ENCODE measurements at regions not wholly inside any gene's neighbourhood (a gene's known extent, or its start where the extent isn't known, plus 50 kb on each side); places are given as distances from the start of the nearest gene placed in this dataset.

DNA sequence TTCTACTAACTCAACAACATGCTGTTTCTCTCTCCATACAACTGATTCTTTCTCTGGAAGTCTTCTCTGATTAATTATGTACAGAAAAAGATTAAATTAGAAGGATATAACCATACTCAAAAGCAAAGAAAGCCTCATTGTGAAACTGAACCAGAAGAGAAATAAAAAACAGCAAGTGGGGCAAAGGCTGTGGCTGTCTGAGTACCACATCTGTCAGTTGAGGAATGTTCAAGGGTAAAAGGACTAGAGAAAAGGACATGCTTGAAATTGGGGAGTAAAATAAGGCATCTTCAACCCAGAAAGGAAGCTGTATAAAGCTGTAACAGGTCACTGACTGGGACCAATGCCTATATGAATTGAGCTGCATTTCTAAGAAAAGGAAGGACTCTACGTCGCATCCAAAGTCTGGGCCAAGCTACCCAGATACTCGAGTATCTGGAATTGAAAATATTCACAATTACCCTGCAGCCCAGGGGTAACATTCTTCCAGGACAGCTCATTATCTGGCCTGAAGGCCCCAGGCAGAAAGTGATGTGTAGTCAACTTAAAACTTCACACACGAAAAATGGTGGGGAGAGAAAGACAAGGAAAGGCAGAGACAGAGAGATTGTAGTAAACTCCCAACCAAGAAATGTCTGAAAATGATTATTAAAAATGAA is 356.0 kb upstream of the GALNT5 start:
- no peaks in the 10 kb centered on the region for H3K4me1 ChIP-seq (ENCODE audit: control insufficient read depth in 5 of 5, insufficient read depth in 5 of 5, low read length in 5 of 5)
- 77 to 88% methylated on average over 4 of the region's 4 CpGs for WGBS, 2 donors
- H3K4me3 ChIP-seq: no peak overlapping the region
- H3K27me3 ChIP-seq (ENCODE audit: control insufficient read depth in 3 of 3, insufficient read depth in 3 of 3, low read length in 2 of 3): no peaks in the 10 kb centered on the region
- H3K9ac ChIP-seq (ENCODE audit: insufficient read depth in 1 of 2, low read length in 2 of 2): no peak overlapping the region
- H3K9me3 ChIP-seq (ENCODE audit: control insufficient read depth in 4 of 4, insufficient read depth in 3 of 4, low read length in 3 of 4): no peaks in the 10 kb centered on the region
- TF ChIP-seq, protein P1, sequence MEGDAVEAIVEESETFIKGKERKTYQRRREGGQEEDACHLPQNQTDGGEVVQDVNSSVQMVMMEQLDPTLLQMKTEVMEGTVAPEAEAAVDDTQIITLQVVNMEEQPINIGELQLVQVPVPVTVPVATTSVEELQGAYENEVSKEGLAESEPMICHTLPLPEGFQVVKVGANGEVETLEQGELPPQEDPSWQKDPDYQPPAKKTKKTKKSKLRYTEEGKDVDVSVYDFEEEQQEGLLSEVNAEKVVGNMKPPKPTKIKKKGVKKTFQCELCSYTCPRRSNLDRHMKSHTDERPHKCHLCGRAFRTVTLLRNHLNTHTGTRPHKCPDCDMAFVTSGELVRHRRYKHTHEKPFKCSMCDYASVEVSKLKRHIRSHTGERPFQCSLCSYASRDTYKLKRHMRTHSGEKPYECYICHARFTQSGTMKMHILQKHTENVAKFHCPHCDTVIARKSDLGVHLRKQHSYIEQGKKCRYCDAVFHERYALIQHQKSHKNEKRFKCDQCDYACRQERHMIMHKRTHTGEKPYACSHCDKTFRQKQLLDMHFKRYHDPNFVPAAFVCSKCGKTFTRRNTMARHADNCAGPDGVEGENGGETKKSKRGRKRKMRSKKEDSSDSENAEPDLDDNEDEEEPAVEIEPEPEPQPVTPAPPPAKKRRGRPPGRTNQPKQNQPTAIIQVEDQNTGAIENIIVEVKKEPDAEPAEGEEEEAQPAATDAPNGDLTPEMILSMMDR (IDR thresholded peaks at IDR 0.05; ENCODE audit: control extremely low read depth, extremely low read depth): no peak
- ATAC-seq (ENCODE audit: insufficient read depth, low FRiP score) (no peak), DNase-seq (no peak)
- H3K27ac ChIP-seq (ENCODE audit: low read depth in 1 of 2, low read length in 1 of 2): no peak overlapping the region
- no peaks in the 10 kb centered on the region for H3K36me3 ChIP-seq (ENCODE audit: control insufficient read depth in 4 of 4, insufficient read depth in 4 of 4, low read length in 4 of 4)

DNA sequence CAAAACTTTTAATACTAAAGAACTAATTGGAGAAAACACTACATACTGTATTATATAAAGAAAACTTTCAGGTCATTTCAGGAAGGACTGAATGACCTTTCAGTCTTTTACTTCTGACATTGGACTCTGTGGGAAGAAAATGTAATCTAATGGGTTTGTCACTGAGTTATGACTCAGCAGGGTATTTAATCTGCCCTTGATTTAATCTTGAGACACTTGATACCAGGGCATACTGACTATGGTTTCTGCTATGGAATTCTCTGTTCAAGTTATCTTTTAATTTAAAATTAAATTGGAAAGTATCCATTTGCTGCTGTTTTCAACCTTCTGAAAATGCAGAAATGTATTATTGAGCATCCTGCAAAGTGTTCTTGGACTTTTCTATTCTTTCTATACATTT is 354.2 kb upstream of the GALNT5 start:
- Histone ChIP-seq H3K27me3 (ENCODE audit: control insufficient read depth in 3 of 3, insufficient read depth in 3 of 3, low read length in 2 of 3) (no peaks in the 10 kb centered on the region), H3K4me3 (no peak overlapping the region), H3K9ac (ENCODE audit: insufficient read depth in 1 of 2, low read length in 2 of 2) (no peak overlapping the region), H3K4me1 (ENCODE audit: control insufficient read depth in 5 of 5, insufficient read depth in 5 of 5, low read length in 5 of 5) (no peaks in the 10 kb centered on the region), H3K9me3 (ENCODE audit: control insufficient read depth in 4 of 4, insufficient read depth in 3 of 4, low read length in 3 of 4) (no peaks in the 10 kb centered on the region), H3K36me3 (ENCODE audit: control insufficient read depth in 4 of 4, insufficient read depth in 4 of 4, low read length in 4 of 4) (no peaks in the 10 kb centered on the region), H3K27ac (ENCODE audit: low read depth in 1 of 2, low read length in 1 of 2) (no peak overlapping the region)
- DNase-seq (no peak), ATAC-seq (ENCODE audit: insufficient read depth, low FRiP score) (no peak)
- TF ChIP-seq, protein P1 (IDR thresholded peaks at IDR 0.05; ENCODE audit: control extremely low read depth, extremely low read depth): no peak

DNA sequence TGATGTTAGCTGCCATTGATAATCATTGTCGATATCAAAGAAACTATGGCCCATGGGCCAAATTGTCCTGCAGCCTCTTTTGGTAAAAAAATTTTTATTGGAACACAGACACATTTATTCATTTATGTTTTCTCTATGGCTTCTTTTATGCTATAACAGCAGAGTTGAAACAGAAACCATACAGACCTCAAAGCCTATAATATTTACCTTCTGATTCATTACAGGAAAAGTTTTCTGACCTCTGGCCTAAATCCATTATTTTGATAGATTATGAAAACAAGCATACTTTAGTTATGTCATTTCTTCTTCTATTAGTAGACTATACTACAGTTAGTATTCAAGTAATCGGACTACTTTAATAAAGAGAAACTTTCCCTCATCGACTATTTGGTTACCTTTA is 349.7 kb upstream of the GALNT5 start:
- no peaks in the 10 kb centered on the region for H3K4me1 ChIP-seq (ENCODE audit: control insufficient read depth in 5 of 5, insufficient read depth in 5 of 5, low read length in 5 of 5)
- H3K27me3 ChIP-seq (ENCODE audit: control insufficient read depth in 3 of 3, insufficient read depth in 3 of 3, low read length in 2 of 3): no peaks in the 10 kb centered on the region
- no peak overlapping the region for H3K4me3 ChIP-seq
- no peaks in the 10 kb centered on the region for H3K9me3 ChIP-seq (ENCODE audit: control insufficient read depth in 4 of 4, insufficient read depth in 3 of 4, low read length in 3 of 4)
- ATAC-seq (ENCODE audit: insufficient read depth, low FRiP score): no peak
- H3K27ac ChIP-seq (ENCODE audit: low read depth in 1 of 2, low read length in 1 of 2): no peak overlapping the region
- no peak overlapping the region for H3K9ac ChIP-seq (ENCODE audit: insufficient read depth in 1 of 2, low read length in 2 of 2)
- no peak for DNase-seq
- no peaks in the 10 kb centered on the region for H3K36me3 ChIP-seq (ENCODE audit: control insufficient read depth in 4 of 4, insufficient read depth in 4 of 4, low read length in 4 of 4)
- WGBS, 2 donors: 59 to 60% methylated on average over 3 of the region's 3 CpGs
- TF ChIP-seq, protein P1 (IDR thresholded peaks at IDR 0.05; ENCODE audit: control extremely low read depth, extremely low read depth): no peak

DNA sequence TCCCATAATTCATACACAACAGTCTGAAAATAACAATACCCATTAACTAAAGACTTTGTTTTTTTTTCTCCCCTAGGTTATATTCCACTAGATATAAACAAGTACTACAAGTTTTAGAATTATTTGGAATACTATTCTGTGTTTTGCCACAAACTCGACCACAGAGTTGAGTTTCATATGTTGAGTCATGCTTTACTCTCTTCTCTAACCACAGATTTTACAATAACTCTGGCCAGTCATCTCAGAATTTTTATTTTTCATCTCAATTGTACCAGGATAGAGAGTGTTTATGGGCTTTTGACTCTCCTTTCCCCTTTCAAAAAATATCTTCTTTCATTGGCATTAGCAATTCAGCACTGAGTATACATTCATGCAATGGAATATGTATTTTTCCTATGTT is 348.7 kb upstream of the GALNT5 start:
- Histone ChIP-seq H3K27ac (ENCODE audit: low read depth in 1 of 2, low read length in 1 of 2) (no peak overlapping the region), H3K4me3 (no peak overlapping the region), H3K9ac (ENCODE audit: insufficient read depth in 1 of 2, low read length in 2 of 2) (no peak overlapping the region), H3K9me3 (ENCODE audit: control insufficient read depth in 4 of 4, insufficient read depth in 3 of 4, low read length in 3 of 4) (no peaks in the 10 kb centered on the region), H3K4me1 (ENCODE audit: control insufficient read depth in 5 of 5, insufficient read depth in 5 of 5, low read length in 5 of 5) (no peaks in the 10 kb centered on the region), H3K36me3 (ENCODE audit: control insufficient read depth in 4 of 4, insufficient read depth in 4 of 4, low read length in 4 of 4) (no peaks in the 10 kb centered on the region), H3K27me3 (ENCODE audit: control insufficient read depth in 3 of 3, insufficient read depth in 3 of 3, low read length in 2 of 3) (no peaks in the 10 kb centered on the region)
- no peak for ATAC-seq (ENCODE audit: insufficient read depth, low FRiP score)
- WGBS, 2 donors: 20 to 30% methylated on average over 1 of the region's 1 CpG
- TF ChIP-seq, protein P1 (IDR thresholded peaks at IDR 0.05; ENCODE audit: control extremely low read depth, extremely low read depth): no peak
- DNase-seq: no peak

All from lung (tissue), 11 donors.